K562 (cell line): ENCODE measurements at regions not wholly inside any gene's neighbourhood (a gene's known extent, or its start where the extent isn't known, plus 50 kb on each side); places are given as distances from the start of the nearest gene placed in this dataset.

Experiments used
- ARID3A ChIP-seq: IDR thresholded peaks from 2 replicates; pipeline ENCODE4 v1.6.1; 2012; ENCODE audit warnings: low read depth, low read length, improper control_type of control experiment, borderline replicate concordance
- BCOR ChIP-seq: fragments of 450-650 bp; IDR thresholded peaks from 2 replicates; pipeline ENCODE4 v1.6.1; 2016
- C11orf30 ChIP-seq: fragments of 450-650 bp; IDR thresholded peaks from 2 replicates; pipeline ENCODE4 v1.6.1; 2016; ENCODE audit warnings: low read depth, mild to moderate bottlenecking
- CTCF ChIP-seq, 3 experiments: IDR thresholded peaks in 2 of 3; conservative IDR thresholded peaks in 1 of 3; 2 replicates each; pipeline ENCODE4 v1.5.1; 2011 to 2012; ENCODE audit warnings: low read length in 3 of 3, mild to moderate bottlenecking in 3 of 3, control low read depth in 2 of 3, improper control_type of control experiment in 1 of 3, inconsistent platforms in 1 of 3, low read depth in 1 of 3, mixed read lengths in 1 of 3, moderate library complexity in 1 of 3; ENCODE audit not compliant: insufficient read depth in 2 of 3
- FOXM1 ChIP-seq, 2 experiments: fragments of 450-650 bp in 1 of 2; sonication (generic) in 1 of 2; formaldehyde crosslinking in 1 of 2; IDR thresholded peaks; 2 replicates each; pipeline versions ENCODE4 v1.6.1 to v1.9.0; 2017 to 2022; ENCODE audit warnings: low read depth in 2 of 2, mild to moderate bottlenecking in 2 of 2, missing genetic modification reagents in 1 of 2, moderate library complexity in 1 of 2
- FOXP1 ChIP-seq: sonication (generic); formaldehyde crosslinking; IDR thresholded peaks from 2 replicates; pipeline ENCODE4 v1.8.0; 2022; ENCODE audit warnings: mild to moderate bottlenecking, missing genetic modification reagents
- GTF2F1 ChIP-seq: IDR thresholded peaks from 2 replicates; pipeline ENCODE4 v1.6.1; 2011; ENCODE audit warnings: low read depth, low read length, improper control_type of control experiment
- HDGF ChIP-seq: fragments of 450-650 bp; IDR thresholded peaks from 2 replicates; pipeline ENCODE4 v1.6.1; 2016
- POLR2AphosphoS2 ChIP-seq: IDR thresholded peaks from 2 replicates; pipeline ENCODE4 v1.6.1; 2012; ENCODE audit warnings: low read length, improper control_type of control experiment
- TAL1 ChIP-seq: fragments of 450-650 bp; IDR thresholded peaks from 2 replicates; pipeline ENCODE4 v1.6.1; 2016; ENCODE audit warnings: mild to moderate bottlenecking
- TARDBP ChIP-seq: fragments of 450-650 bp; IDR thresholded peaks from 2 replicates; pipeline ENCODE4 v1.6.1; 2016
- ZBTB49 ChIP-seq: sonication (generic); formaldehyde crosslinking; IDR thresholded peaks from 2 replicates; pipeline ENCODE4 v1.8.0; 2022; ENCODE audit warnings: missing genetic modification reagents, mild to moderate bottlenecking, borderline replicate concordance

- TF ChIP-seq ARID3A (no peak), BCOR (no peak), FOXM1 (IDR thresholded peaks at IDR 0.05; ENCODE audit: low read depth) (no peak), FOXM1 (CRISPR knock-in tag; IDR thresholded peaks at IDR 0.05; ENCODE audit: low read depth) (no peak), ZBTB49 (CRISPR knock-in tag) (no peak), TARDBP (no peak), CTCF (IDR thresholded peaks at IDR 0.05 in 2 of 3, conservative IDR thresholded peaks at IDR 0.05 in 1 of 3; ENCODE audit: insufficient read depth in 2 of 3, low read depth in 1 of 3, low read length in 3 of 3) (no peak), C11orf30 (no peak), GTF2F1 (no peak), TAL1 (no peak), POLR2AphosphoS2 (no peak), HDGF (no peak), FOXP1 (CRISPR knock-in tag) (no peak)
These were observed 213.4 kb upstream of the DMAC1 start for GRCh38 chr9:8012986-8013385.
